ENCODE measurements at regions not wholly inside any gene's neighbourhood (a gene's known extent, or its start where the extent isn't known, plus 50 kb on each side); places are given as distances from the start of the nearest gene placed in this dataset.

DNA sequence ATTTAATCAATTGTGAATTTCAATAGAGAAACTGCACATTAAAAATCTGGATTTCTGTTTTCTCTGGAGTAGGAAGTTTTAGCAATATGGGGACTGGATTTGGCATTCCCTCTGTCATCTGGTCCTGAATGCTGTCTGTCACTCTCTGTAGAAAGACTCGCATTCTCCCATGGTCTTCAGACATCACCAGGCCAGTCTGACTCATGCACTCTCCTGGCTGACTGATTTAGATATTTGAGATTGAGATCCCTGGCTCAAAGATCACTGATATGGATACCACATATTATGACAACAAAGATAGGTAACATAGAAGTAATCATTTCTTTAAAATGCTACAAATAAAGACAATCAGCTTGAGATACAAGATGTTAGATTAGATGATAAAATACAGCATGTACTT, 524.5 kb downstream of the GALC start:
- no peak overlapping the region for H3K4me3 ChIP-seq (ENCODE audit: low read depth in 2 of 2, low read length in 2 of 2)
- TF ChIP-seq, protein P1, sequence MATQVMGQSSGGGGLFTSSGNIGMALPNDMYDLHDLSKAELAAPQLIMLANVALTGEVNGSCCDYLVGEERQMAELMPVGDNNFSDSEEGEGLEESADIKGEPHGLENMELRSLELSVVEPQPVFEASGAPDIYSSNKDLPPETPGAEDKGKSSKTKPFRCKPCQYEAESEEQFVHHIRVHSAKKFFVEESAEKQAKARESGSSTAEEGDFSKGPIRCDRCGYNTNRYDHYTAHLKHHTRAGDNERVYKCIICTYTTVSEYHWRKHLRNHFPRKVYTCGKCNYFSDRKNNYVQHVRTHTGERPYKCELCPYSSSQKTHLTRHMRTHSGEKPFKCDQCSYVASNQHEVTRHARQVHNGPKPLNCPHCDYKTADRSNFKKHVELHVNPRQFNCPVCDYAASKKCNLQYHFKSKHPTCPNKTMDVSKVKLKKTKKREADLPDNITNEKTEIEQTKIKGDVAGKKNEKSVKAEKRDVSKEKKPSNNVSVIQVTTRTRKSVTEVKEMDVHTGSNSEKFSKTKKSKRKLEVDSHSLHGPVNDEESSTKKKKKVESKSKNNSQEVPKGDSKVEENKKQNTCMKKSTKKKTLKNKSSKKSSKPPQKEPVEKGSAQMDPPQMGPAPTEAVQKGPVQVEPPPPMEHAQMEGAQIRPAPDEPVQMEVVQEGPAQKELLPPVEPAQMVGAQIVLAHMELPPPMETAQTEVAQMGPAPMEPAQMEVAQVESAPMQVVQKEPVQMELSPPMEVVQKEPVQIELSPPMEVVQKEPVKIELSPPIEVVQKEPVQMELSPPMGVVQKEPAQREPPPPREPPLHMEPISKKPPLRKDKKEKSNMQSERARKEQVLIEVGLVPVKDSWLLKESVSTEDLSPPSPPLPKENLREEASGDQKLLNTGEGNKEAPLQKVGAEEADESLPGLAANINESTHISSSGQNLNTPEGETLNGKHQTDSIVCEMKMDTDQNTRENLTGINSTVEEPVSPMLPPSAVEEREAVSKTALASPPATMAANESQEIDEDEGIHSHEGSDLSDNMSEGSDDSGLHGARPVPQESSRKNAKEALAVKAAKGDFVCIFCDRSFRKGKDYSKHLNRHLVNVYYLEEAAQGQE (IDR thresholded peaks at IDR 0.05; ENCODE audit: insufficient read depth in 1 of 2, low read depth in 2 of 2, low read length in 1 of 2), result no peak
- TF ChIP-seq POLR2AphosphoS5 (IDR thresholded peaks at IDR 0.05; ENCODE audit: low read depth, low read length), result no peak
- TF ChIP-seq, protein P2, sequence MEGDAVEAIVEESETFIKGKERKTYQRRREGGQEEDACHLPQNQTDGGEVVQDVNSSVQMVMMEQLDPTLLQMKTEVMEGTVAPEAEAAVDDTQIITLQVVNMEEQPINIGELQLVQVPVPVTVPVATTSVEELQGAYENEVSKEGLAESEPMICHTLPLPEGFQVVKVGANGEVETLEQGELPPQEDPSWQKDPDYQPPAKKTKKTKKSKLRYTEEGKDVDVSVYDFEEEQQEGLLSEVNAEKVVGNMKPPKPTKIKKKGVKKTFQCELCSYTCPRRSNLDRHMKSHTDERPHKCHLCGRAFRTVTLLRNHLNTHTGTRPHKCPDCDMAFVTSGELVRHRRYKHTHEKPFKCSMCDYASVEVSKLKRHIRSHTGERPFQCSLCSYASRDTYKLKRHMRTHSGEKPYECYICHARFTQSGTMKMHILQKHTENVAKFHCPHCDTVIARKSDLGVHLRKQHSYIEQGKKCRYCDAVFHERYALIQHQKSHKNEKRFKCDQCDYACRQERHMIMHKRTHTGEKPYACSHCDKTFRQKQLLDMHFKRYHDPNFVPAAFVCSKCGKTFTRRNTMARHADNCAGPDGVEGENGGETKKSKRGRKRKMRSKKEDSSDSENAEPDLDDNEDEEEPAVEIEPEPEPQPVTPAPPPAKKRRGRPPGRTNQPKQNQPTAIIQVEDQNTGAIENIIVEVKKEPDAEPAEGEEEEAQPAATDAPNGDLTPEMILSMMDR (IDR thresholded peaks at IDR 0.05), result no peak
- no peak for TF ChIP-seq TCF7L2 (IDR thresholded peaks at IDR 0.05; ENCODE audit: low read depth, low read length)
- TF ChIP-seq SIN3A (IDR thresholded peaks at IDR 0.05; ENCODE audit: borderline replicate concordance, insufficient read depth, low read depth, low read length), result no peak
- intact Hi-C loops (cut with micrococcal nuclease; ENCODE audit: unreplicated experiment), result no loop called here
- no peaks in the 10 kb centered on the region for H3K27me3 ChIP-seq (ENCODE audit: control insufficient read depth, insufficient read depth, low read length)
- H3K4me1 ChIP-seq (ENCODE audit: control insufficient read depth, insufficient read depth, low read length), result no peaks in the 10 kb centered on the region
- no TSS peak for BruUV-seq (replicated peaks)
- CTCF ChIA-PET, result no interaction called here
- ATAC-seq (no peak), DNase-seq (ENCODE audit: low read depth, low spot score) (no peak)
- in situ Hi-C loops (cut with HindIII; ENCODE audit: low pct_unique_long_range_greater_than_20kb, low sequenced_read_pairs), result no loop called here
- H3K9me3 ChIP-seq (ENCODE audit: control insufficient read depth, insufficient read depth, low read depth, low read length), result no peaks in the 10 kb centered on the region
- no peaks in the 10 kb centered on the region for H3K36me3 ChIP-seq (ENCODE audit: control insufficient read depth, insufficient read depth, low read length)
- H3K27ac ChIP-seq (ENCODE audit: low read length), result no peak overlapping the region
- POLR2A ChIA-PET, result no interaction called here

DNA sequence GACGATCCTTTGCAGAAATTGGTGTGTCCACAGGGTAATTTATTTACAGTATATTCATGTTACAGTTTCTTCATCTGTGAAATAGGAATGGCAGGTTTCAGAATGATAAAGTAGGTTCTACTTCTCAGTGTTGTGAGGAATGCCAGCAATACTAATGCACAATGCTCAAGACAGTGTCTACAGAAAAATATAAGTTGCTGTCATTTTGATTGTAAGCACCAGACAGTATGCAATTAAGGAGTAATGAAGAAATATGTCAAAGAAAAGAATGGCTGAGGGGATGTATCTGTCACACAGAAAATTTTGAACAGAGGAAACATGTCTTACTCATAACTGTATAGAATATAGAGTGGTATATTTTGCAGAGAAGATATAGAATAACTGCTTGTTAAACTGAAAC, 525.4 kb downstream of the GALC start:
- POLR2A ChIA-PET, result no interaction called here
- DNase-seq (ENCODE audit: low read depth, low spot score) (no peak), ATAC-seq (no peak)
- Histone ChIP-seq H3K4me3 (ENCODE audit: low read depth in 2 of 2, low read length in 2 of 2) (no peak overlapping the region), H3K9me3 (ENCODE audit: control insufficient read depth, insufficient read depth, low read depth, low read length) (no peaks in the 10 kb centered on the region), H3K36me3 (ENCODE audit: control insufficient read depth, insufficient read depth, low read length) (no peaks in the 10 kb centered on the region), H3K27ac (ENCODE audit: low read length) (no peak overlapping the region), H3K4me1 (ENCODE audit: control insufficient read depth, insufficient read depth, low read length) (no peaks in the 10 kb centered on the region), H3K27me3 (ENCODE audit: control insufficient read depth, insufficient read depth, low read length) (no peaks in the 10 kb centered on the region)
- in situ Hi-C loops (cut with HindIII; ENCODE audit: low pct_unique_long_range_greater_than_20kb, low sequenced_read_pairs), result no loop called here
- TF ChIP-seq, protein P2 (IDR thresholded peaks at IDR 0.05), result no peak
- TF ChIP-seq POLR2AphosphoS5 (IDR thresholded peaks at IDR 0.05; ENCODE audit: low read depth, low read length) (no peak), TCF7L2 (IDR thresholded peaks at IDR 0.05; ENCODE audit: low read depth, low read length) (no peak)
- TF ChIP-seq, protein P1 (IDR thresholded peaks at IDR 0.05; ENCODE audit: insufficient read depth in 1 of 2, low read depth in 2 of 2, low read length in 1 of 2), result no peak
- intact Hi-C loops (cut with micrococcal nuclease; ENCODE audit: unreplicated experiment), result no loop called here
- CTCF ChIA-PET, result no interaction called here
- BruUV-seq (replicated peaks), result no TSS peak

Measured in Panc1 (cell line).